Kidney tubule cell (primary cell): ENCODE measurements at regions not wholly inside any gene's neighbourhood (a gene's known extent, or its start where the extent isn't known, plus 50 kb on each side); places are given as distances from the start of the nearest gene placed in this dataset.
A peak's percentile ranks its signal among the peaks of the same experiment; 100 is the strongest.
"Not testable (repeated sequence)": the region's sequence is repeated elsewhere in the genome, so short reads cannot be mapped to it uniquely, and the experiment has no call there.

Experiments
- DNase-seq: peaks from one replicate; pipeline ENCODE4 v3.0.0-alpha.2; 2018; ENCODE audit warnings: low spot score

DNA sequence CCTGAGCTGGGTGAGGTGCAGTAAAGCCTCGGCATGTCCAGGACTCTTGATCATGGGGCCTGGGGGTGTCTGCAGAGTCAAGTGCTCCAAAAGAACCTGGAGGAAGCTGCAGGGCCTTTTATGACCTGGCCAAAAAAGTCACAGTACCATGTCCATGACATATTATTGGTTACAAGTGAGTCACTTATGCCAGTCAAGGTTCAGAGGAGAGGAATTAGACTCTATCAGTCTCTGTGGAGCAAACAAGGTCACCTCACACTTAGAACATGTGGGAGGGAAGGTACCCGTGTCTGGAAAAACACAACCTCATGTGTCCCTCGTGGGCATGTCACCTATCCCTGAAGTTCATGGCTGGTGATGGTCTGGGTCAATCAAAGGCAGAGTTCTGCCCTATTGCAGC, 465.7 kb downstream of the FBXO15 start:
- DNase-seq, result peak; percentile 63

DNA sequence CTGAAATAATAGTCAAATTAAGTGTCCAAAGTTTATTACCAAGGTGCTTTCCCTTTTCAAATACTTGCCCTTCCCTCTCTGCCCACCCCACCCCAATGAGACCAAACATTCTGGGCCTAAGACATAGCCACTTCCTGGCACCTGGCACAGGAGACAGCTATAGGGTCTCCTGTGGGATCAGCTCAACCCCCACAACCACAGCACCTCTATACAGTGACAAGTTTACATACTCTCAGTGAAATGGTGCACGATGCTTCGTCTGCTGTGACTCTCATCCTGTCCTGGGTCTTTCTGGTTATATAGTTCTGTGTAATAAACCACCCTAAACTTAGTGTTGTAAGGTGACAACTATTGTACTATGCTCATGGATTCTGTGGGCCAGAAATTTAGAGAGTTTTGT, 466.2 kb downstream of the FBXO15 start:
- no peak for DNase-seq

DNA sequence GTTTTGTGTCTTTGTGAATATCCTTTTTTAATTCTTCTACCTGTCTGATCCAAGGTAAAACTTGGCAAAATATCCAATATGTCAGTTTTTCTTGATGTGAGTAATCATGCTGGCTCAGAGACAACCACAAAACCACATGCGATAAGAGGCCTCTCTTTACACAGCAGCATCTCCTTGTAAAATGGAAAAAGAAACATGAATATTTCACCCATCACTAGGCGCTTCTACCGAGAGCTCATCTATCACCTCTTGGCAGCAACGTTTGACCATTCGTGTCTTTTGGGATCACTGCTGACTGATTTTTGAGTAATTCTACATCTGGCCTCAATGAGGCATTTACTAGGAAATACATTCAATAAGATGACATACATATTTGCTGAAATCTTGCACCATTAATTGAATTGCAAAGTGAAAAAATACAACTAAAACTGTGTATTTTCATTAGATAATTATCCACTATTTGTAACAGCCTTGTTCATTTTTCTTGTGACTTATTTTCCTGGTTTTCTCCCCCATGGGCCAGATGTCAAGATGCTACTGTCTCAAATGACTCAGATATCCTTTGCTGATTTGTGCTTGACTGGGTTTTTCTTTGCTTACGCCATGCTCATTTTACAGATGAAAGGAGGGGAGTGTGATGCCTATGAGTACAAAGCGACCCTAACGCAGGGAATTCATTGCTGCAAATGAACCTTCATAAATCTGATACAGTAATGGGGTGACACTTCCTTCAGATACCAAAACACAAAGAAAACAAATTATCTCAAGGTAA, 467.5 kb downstream of the FBXO15 start:
- peak; percentile 69 for DNase-seq

DNA sequence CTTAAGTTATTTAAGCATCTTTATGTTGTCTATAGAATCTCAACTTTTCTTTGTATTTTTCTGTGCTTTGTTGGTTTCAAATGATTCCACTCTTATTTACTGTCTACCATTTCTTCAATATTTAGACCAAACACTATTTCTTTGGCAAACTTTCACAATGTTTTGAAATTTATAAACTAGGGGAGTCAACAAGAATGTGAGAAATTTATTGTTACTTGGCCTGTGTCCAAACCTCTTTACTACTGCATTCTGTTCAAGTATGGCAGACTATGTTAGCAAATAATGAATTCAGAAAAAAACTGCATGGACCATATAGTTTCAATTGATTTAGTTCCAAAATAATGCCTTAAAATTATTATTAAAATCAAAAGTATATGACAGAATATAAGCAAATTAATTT, 470.2 kb downstream of the FBXO15 start:
- no peak for DNase-seq

DNA sequence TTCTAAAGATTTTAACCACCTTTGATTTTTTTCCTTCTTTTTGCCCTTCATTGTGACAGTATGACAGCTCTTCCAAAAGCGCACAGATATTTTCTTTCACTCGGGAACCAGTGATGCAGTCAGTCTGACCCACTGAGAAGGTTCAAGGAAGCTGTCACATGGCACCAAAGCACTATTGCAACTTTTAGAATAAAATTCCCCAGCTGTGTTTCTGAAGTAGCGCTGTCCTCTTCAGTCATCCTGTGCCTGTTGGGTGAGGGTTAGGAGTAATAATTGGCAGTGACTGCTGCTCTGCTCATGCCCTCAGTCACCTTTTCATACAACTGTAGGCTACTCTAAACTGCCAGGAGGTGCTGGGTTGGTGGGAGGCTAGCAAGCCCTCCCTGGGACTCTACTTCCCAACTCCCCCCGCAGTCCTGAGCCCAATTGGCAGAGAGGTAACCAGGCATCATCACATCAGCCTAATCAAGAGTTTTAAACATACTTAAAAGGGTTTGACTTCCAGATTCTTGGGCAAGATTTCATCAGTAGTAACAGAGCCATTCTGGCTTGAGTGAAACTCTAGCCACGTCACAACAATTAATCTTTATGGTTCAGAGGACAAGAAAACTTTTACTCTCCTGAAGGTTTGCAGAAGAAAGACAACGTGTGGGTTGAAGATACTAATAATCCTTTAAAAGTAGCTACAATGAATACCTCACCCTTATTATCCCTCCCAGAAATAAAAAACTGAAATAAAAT, 473.3 kb downstream of the FBXO15 start:
- peak; percentile 40 for DNase-seq

DNA sequence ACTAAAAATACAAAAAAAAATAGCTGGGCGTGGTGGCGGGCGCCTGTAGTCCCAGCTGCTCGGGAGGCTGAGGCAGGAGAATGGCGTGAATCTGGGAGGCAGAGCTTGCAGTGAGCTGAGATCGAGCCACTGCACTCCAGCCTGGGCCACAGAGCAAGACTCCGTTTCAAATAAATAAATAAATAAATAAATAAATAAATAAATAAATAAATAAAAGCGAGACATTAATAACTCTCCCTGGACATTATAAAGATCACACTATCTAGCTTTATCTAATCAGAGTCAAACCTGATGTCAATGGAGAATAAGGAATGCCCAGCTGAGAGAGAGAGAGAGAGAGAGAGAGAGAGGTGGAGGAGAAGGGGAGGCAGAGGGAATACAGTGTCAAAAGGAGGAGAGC, 476.2 kb downstream of the FBXO15 start:
- DNase-seq, result not testable (repeated sequence)

DNA sequence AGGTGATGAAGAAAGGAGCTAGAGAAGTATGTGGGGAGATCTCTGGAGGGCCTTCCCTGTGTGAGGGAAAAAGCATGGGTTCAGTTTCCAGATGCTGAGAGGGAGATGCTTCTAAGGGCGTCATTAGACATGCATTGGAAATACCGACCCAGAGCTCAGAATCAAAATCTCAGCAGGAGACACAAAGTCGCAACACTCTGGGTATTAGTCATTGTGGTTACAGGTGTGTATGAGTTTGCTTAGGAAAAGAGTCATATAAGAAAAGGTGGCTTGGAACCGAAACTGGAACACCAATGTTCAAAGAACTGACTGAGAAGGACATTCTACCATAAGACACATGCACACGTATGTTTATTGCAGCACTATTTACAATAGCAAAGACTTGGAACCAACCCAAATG, 477.1 kb downstream of the FBXO15 start:
- DNase-seq, result peak; percentile 83

DNA sequence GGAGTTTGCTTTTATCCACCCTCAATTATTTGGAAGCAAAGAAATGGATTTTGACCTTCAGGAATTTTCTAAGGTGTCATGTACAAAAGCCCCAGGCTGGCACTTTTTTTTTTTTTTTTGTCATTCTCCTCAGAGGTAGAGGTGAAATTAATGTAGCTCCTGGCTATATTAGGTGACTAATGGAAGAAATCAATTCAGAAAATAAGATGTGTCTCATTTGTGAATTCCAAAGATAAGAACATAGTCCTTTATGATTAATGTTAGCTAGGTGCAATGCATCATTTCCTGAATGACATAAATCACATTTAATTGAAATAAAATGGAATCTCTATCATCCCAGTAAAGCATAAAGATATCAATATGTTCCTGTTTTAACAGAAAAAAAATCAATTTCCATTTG, 477.6 kb downstream of the FBXO15 start:
- peak; percentile 9 for DNase-seq

DNA sequence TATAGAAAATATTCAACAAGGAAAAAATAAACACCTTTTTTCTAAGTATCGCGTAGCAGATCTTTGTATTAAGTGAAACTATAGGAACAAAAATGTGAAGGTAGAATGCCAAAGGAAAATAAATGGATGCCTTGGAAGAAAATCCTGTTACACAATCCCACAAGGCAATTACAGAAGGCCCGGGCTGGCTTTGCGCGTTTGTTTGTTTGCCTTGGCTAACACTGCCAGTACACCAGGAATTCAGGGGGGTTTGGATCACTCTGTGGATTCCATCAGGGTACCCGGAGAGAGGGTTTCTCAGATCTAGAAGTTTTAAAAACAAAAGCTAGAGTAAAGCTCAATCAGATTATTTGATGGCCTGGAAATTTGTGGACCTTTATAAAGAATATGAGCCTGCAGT, 478.3 kb downstream of the FBXO15 start:
- no peak for DNase-seq

DNA sequence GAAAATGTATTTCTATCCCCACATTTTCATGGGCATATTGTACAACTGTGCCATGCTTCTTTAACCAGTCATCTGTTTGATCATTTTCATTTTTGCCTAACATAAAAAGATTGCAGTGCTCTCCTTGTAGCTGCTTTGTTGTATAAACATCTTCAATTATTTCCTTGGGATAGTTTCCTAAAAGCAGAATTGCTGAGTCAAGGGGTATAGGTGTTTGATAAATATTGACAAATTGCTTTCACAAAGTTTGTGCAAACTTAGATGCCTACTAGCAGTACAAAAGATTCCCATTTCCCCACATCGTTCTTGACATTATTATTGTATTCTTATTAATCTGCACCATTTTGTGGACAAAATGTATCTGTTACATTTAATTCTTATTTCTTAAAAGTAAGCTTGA, 479.6 kb downstream of the FBXO15 start:
- no peak for DNase-seq

DNA sequence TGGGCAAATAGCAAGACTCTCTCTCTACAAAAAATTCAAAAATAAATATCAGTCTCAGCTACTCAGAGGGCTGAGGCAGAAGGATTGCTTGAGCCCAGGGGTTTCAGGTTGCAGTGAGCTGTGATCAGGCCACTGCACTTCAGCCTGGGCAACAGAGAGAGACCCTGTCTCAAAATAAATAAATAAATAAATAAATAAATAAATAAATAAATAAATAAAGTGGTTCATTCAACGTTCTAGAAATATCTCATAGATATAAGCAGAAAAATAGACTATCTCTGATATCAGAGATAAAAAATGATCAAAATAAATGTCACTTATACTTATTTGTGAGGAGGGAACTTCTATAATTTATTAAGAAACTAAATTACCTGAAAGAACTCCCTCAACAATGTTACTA, 480.9 kb downstream of the FBXO15 start:
- DNase-seq, result no peak

DNA sequence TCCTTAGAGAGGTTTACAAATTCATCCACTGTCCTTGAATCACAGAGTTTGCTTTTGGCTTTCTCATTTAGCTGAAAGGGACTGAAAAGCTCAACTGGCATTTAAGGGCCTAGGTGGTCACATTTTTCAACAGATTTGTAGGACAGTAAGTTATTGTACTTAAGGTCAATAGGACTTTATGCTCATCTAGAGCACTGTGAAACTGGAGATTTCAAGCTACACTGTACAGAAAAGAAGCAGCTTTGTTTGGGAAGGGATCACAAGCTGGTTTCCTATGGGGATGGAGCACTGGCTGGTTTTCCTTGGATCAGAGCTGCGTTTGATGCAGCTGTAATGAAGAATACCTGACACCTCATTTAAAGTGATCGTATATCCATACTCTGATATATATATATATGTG, 482.7 kb downstream of the FBXO15 start:
- DNase-seq, result no peak

DNA sequence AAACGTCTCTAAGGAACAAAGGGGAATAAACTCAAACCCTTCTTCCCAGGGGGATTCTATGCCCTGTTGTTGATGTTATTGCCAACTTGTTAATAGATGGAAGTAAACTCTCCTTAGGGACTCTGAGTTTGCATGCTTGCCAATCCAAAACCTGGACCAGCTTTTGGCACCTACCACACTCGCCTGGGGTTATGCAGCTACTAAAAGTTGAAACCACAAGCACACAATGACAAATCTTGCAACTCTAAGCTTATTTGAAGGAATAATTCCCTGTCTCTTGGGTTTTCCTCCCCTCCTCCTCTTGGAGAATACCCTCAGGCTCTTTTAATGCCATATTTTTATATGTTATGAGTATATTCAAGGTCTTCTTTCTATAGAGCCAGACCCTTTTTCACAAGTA, 484.1 kb downstream of the FBXO15 start:
- DNase-seq, result no peak

DNA sequence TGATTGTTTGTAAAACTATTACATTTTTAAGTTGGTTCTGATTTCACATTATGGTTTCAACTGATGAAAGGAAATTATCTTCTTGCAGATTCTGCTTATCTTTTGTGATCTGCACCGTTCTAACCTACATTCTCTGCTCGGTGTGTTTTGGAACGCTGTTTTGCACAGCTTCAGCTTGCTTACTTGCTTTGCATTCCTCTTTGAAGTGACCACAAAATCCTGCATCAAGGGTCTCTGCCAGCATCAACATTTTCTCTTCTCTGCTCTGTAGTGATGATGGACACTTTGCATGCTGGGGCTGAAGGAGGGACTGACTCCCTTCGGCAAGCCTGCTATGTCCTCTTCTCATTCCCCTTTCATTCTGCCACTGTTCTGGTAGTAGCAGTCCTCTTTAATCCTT, 485.2 kb downstream of the FBXO15 start:
- no peak for DNase-seq

DNA sequence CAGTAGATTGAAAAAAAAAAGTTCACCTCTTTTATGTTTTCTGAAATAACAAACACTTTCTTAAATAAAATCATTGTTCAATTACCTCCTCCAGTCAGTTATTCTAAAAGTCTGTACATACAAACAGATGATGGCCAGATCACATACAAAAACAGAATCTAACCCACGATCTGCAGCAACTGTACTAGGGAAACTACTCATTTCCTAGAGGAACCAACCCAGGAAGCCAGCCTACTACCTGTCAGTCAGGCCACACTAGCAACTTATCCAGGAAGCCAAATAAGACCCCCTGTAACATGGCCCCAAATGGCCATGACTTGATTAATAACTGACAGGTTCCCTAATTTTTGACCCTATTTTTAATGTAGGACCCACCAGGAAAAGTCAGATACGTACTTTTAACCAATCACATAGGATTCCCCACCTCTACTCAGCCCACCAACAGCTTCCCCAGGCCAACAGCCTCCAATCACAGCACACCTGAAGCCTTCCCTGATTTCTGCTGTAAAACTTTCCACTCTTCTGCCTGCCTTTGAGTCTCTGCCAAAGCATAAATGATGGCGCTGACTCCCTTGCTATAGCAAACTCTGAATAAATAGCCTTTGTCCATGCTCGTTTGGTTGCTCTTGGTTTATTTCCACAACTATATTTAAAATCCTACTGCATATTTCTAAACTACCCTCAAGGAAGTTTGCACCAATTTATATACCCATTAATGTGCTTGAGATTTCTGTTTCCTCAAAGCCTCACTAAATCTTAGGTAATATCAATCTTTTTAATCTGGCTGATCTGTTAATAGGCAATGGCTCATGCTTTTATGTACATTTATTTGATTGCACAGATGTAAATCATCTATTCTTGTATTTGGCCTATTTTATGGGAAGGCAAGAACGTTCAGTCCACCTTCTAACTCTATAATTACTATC, 486.4 kb downstream of the FBXO15 start:
- no peak for DNase-seq

DNA sequence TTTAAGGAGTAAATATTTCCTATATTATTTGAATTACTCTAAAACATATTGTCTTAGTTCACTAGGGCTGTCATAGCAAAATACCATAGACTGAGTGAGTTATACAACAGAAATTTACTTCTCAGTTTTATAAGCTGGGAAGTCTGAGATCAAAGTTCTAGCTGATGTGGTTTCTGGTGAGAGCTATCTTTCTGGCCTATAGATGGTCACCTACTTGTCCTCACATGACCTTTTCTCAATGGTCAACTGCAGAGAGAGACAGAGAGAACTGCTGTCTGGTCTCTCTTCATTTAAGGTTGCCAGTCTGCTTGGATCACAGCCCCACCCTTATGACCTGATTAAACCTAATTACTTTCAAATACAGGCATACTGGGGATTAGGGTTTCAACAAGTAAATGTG, 490.9 kb downstream of the FBXO15 start:
- DNase-seq, result no peak

DNA sequence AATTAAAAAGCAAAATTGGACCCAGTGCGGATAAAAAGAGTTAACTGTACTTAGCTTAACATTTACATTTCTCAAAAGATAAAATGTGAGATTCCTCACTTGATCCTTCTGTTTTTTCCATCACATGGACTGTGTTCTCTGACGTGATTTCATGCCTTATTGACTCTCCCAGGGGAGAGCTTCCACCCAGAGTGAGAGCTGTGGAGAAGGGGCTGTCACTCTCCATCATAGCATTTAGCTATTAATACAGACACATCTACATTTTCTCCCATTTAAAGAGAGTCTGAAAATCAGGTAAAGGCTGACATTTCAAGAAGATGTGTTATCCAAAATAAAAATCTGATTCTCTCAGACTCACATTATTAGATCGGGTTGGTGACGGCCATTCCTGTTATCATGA, 493.8 kb downstream of the FBXO15 start:
- DNase-seq, result no peak

DNA sequence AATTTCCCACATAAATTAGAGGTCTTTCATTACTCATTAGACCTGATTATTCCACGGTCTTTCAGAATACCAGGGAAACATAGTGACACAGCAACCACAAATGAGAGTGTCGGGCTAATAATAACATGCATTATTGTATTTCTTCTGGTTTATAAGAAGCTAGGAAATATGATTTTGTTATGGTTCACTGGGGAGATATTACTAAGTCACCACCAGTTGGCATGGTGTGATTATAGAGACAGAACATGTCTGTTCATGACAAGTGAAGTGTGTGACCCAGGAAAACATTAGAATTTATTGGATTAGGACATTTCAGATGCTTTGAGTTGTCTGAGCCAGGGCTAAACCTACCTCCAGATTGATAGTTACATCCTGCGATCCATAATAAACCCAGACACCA, 494.4 kb downstream of the FBXO15 start:
- peak; percentile 43 for DNase-seq

DNA sequence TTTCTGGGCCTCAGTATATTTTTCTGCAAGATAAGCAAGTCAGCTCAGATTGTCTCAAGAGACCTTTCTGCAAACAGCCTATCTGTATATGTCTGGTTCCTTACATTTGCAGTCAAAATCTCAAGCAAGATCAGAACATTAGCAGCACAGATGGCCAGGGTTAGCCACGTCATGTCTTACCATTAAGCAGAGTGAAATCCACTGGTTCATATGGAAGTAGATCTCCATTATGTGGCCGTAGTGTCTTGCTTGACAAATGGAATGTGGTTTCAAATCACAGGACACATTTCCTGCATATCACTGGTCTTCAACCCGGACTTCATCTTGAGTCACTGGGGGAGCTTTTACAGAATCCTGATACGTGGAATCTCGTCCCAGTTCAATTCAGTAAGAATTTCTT, 500.2 kb downstream of the FBXO15 start:
- DNase-seq, result peak; percentile 34

DNA sequence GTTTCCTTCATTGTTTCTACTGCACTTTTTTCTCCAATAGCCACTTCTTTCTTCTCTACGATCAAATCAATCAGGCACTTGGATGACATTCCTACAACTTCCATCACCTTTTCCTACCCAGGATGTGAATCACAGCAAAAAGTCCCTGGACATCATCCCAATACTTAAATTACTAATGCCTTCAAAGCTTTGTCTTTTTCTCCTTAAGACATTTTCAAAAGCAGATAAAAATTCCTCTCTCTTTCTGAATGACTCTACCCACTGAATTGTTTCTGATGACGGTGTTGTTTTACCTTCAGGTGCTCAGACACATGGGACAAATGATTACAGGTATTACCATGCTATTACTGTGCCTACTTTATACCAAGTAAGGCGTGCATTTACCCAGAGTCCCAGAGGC, 500.9 kb downstream of the FBXO15 start:
- peak; percentile 96 for DNase-seq

DNA sequence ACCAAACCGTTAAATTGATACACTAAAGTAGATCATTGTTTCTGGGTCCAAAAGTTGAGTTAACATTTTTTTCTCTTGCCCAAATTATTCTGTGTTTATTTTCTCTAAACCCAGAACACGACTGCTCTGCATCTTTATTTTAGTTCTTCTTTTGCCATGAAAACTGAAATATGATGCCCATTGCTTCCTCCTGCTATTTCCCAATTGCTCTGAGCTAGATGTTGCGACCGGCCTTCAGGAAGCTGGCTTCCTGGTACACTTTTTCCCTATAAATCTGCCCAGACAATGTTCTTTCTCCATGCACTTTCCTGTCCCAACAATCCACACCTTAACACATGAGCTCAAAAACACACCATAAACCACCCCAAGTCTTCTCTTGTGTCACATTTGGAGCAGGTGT, 501.4 kb downstream of the FBXO15 start:
- no peak for DNase-seq

DNA sequence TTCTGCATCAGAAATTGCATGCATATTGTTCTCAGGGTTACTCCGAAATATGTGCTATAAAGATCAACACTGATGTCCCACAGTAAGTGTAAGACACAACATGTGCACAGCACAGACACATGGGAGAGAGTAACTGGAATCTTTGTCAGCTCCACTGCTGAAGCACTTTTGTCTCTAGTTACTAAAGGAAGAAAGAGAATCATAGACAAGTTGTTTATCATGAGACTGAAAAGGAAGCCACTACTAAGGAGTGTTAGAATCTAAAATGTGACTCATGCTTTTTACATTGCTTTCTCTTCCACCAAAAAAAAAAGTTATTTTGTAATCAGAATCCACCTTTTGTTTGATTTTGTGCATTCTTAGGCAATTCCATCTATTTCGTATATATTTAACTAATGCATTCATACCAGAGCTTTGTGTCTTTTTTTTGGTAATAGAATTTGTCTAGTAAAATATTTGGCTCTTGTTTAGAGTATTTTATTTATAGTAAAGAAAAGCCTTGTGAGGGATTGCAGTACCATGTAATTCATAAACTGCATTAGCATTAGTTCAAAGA, 502.4 kb downstream of the FBXO15 start:
- peak; percentile 50 for DNase-seq
